ENCODE measurements at regions not wholly inside any gene's neighbourhood (a gene's known extent, or its start where the extent isn't known, plus 50 kb on each side); places are given as distances from the start of the nearest gene placed in this dataset.
"Not testable (repeated sequence)": the region's sequence is repeated elsewhere in the genome, so short reads cannot be mapped to it uniquely, and the experiment has no call there.

- H3K4me1 ChIP-seq = no peaks in the 10 kb centered on the region
- no peak overlapping the region for H3K4me3 ChIP-seq
- TF ChIP-seq, protein P1, sequence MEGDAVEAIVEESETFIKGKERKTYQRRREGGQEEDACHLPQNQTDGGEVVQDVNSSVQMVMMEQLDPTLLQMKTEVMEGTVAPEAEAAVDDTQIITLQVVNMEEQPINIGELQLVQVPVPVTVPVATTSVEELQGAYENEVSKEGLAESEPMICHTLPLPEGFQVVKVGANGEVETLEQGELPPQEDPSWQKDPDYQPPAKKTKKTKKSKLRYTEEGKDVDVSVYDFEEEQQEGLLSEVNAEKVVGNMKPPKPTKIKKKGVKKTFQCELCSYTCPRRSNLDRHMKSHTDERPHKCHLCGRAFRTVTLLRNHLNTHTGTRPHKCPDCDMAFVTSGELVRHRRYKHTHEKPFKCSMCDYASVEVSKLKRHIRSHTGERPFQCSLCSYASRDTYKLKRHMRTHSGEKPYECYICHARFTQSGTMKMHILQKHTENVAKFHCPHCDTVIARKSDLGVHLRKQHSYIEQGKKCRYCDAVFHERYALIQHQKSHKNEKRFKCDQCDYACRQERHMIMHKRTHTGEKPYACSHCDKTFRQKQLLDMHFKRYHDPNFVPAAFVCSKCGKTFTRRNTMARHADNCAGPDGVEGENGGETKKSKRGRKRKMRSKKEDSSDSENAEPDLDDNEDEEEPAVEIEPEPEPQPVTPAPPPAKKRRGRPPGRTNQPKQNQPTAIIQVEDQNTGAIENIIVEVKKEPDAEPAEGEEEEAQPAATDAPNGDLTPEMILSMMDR (IDR thresholded peaks at IDR 0.05) = no peak
- H3K27me3 ChIP-seq = no peaks in the 10 kb centered on the region
- H3K36me3 ChIP-seq = no peaks in the 10 kb centered on the region
- no peak for ATAC-seq
- DNase-seq = no peak
- no peak overlapping the region for H3K27ac ChIP-seq
- H3K9me3 ChIP-seq = no peaks in the 10 kb centered on the region
- intact Hi-C loops (cut with DNase I) = no loop called here
Observed at GRCh38 chr5:89336111-89336510, 453.1 kb upstream of the MEF2C start.

GRCh38 chr5:89330140-89330539 is 447.2 kb upstream of the MEF2C start:
- ATAC-seq = no peak
- Histone ChIP-seq H3K4me3 (no peak overlapping the region), H3K36me3 (no peaks in the 10 kb centered on the region), H3K4me1 (no peaks in the 10 kb centered on the region), H3K9me3 (no peaks in the 10 kb centered on the region), H3K27ac (no peak overlapping the region), H3K27me3 (no peaks in the 10 kb centered on the region)
- TF ChIP-seq, protein P1 (IDR thresholded peaks at IDR 0.05) = no peak
- intact Hi-C loops (cut with DNase I) = no loop called here
- no peak for DNase-seq

GRCh38 chr5:89327608-89328007 is 444.6 kb upstream of the MEF2C start:
- H3K4me1 ChIP-seq = no peaks in the 10 kb centered on the region
- no peak overlapping the region for H3K27ac ChIP-seq
- intact Hi-C loops (cut with DNase I) = no loop called here
- ATAC-seq (no peak), DNase-seq (no peak)
- H3K36me3 ChIP-seq = no peaks in the 10 kb centered on the region
- H3K4me3 ChIP-seq = no peak overlapping the region
- TF ChIP-seq, protein P1 (IDR thresholded peaks at IDR 0.05) = no peak
- no peaks in the 10 kb centered on the region for H3K9me3 ChIP-seq
- H3K27me3 ChIP-seq = no peaks in the 10 kb centered on the region

DNA sequence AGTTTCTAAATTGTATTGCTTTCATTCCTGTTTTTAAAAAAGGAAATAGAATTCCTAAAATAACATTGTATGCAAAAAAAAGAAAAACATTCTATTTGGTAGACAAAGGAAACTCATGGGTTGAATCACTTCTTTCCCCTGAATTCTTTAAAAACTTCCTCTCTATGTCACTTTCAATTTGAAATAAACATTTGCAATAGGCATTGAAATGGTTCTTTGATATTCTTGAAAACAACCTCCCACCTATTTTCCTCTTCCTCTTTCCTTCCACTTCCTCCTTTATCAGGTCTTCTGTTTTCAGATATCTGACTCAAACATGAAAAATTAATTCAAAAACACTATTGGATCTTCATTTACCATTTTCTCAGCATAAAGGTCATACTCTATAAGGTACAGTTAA is 442.0 kb upstream of the MEF2C start:
- no peaks in the 10 kb centered on the region for H3K9me3 ChIP-seq
- no peak overlapping the region for H3K4me3 ChIP-seq
- TF ChIP-seq, protein P1 (IDR thresholded peaks at IDR 0.05) = no peak
- no peaks in the 10 kb centered on the region for H3K27me3 ChIP-seq
- no peak overlapping the region for H3K27ac ChIP-seq
- intact Hi-C loops (cut with DNase I) = no loop called here
- DNase-seq (no peak), ATAC-seq (no peak)
- no peaks in the 10 kb centered on the region for H3K4me1 ChIP-seq
- H3K36me3 ChIP-seq = no peaks in the 10 kb centered on the region

DNA sequence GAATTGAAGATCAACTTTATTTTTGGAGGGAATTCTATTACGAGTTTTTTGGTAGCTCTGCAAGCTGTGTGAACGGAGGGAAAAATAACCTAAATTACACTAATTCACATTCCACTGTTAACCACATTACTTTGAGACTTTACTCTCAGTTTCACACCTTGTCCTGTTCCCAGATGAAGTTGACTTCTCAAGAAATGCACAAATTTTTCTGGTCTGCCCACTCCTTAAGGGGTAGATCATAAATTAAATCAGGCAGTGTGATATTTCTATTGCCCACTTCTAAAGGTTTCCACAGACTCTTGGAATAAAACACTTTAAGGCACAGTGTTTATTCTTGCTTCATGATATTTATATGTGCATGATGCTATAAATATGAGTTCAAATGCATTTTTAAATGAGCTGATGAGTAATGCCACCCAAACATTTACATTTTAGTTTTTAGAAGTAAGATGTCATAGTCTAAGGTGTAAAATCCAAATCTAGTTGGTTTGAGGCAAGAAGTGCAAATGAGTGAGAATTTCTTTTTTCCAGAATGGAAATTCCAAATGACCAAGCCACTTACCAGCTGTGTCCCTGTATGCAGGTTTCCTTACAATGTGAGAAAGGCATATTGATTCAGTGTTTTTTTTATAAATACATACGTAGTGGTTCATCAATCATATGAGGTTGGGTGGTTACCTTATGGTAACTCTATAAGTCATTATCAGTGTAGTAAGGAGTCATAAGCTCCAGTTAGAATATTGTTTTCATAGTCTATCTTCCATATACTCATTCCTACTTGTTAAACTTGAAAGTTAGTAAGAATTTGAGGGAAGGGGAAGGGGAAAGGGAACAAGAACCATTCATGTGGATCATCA is 437.7 kb upstream of the MEF2C start:
- intact Hi-C loops (cut with DNase I) = no loop called here
- Histone ChIP-seq H3K27ac (no peak overlapping the region), H3K4me1 (peaks cover under 1% of the 10 kb centered on the region), H3K27me3 (no peaks in the 10 kb centered on the region), H3K9me3 (no peaks in the 10 kb centered on the region), H3K36me3 (no peaks in the 10 kb centered on the region), H3K4me3 (no peak overlapping the region)
- ATAC-seq (no peak), DNase-seq (no peak)
- TF ChIP-seq, protein P1 (IDR thresholded peaks at IDR 0.05) = no peak

GRCh38 chr5:89317838-89318237 is 434.9 kb upstream of the MEF2C start:
- H3K4me1 ChIP-seq = peaks cover 20% of the 10 kb centered on the region
- intact Hi-C loops (cut with DNase I); H3K9me3 ChIP-seq; H3K27me3 ChIP-seq; H3K4me3 ChIP-seq; H3K27ac ChIP-seq; ATAC-seq; DNase-seq; H3K36me3 ChIP-seq: not testable (repeated sequence)
